ENCODE measurements at regions not wholly inside any gene's neighbourhood (a gene's known extent, or its start where the extent isn't known, plus 50 kb on each side); places are given as distances from the start of the nearest gene placed in this dataset.

GRCh38 chr6:16849280-16849987, 88.2 kb upstream of the ATXN1 start:
- TF ChIP-seq POLR2A (IDR thresholded peaks at IDR 0.05; ENCODE audit: low read length) (no peak), HEYL (CRISPR knock-in tag; IDR thresholded peaks at IDR 0.05) (no peak), CEBPB (IDR thresholded peaks at IDR 0.05) (no peak), MAX (IDR thresholded peaks at IDR 0.05) (no peak), CTCF (IDR thresholded peaks at IDR 0.05) (no peak), MYC (IDR thresholded peaks at IDR 0.05; ENCODE audit: borderline replicate concordance, low read length) (no peak), E2F6 (IDR thresholded peaks at IDR 0.05; ENCODE audit: borderline replicate concordance, low read depth) (no peak), CHD4 (IDR thresholded peaks at IDR 0.05; ENCODE audit: borderline replicate concordance) (no peak), ZNF302 (CRISPR knock-in tag; IDR thresholded peaks at IDR 0.05) (no peak), ELK1 (IDR thresholded peaks at IDR 0.05; ENCODE audit: low read depth, low read length) (no peak), EP300 (IDR thresholded peaks at IDR 0.05) (no peak), REST (IDR thresholded peaks at IDR 0.05) (no peak), KDM5A (IDR thresholded peaks at IDR 0.05) (no peak)
